ENCODE measurements at regions not wholly inside any gene's neighbourhood (a gene's known extent, or its start where the extent isn't known, plus 50 kb on each side); places are given as distances from the start of the nearest gene placed in this dataset.

DNA sequence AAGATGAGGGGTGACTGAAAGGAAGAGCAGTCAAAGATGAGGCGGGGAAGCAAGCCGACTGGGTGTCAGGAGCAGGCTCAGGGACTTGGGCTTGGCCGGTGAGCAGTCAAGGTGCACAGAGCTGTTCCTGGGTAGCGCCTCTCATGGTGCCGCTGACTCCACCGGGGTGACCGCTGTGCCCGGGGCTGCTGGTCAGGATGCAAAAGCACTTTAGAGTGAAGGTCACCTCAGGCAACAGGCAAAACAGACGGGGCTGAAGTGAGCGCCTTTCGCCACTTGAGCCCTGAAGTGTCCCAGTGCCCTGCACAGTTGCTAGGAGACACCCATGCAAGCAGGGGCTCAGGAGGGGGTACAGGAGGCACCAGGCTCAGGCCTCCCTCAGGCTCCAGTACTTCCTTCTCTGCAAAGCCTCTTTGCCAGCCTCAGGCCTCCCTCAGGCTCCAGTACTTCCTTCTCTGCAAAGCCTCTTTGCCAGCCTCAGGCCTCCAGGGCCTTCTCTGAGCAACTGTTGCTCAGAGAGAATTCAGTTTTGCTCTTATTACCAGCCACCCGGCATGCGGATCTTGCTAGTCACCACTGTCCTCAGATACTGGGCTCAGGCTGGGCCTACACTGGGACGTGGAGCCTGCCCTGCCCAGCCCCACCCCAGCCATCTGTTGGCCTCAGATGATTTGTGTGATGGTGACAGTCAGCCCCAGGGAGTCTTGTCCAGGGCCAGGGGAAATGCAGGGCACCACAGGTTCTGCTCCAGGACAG is 99.7 kb upstream of the IRF2BP2 start:
- no peak for DNase-seq (ENCODE audit: low read depth in 1 of 2, low spot score in 1 of 2)

DNA sequence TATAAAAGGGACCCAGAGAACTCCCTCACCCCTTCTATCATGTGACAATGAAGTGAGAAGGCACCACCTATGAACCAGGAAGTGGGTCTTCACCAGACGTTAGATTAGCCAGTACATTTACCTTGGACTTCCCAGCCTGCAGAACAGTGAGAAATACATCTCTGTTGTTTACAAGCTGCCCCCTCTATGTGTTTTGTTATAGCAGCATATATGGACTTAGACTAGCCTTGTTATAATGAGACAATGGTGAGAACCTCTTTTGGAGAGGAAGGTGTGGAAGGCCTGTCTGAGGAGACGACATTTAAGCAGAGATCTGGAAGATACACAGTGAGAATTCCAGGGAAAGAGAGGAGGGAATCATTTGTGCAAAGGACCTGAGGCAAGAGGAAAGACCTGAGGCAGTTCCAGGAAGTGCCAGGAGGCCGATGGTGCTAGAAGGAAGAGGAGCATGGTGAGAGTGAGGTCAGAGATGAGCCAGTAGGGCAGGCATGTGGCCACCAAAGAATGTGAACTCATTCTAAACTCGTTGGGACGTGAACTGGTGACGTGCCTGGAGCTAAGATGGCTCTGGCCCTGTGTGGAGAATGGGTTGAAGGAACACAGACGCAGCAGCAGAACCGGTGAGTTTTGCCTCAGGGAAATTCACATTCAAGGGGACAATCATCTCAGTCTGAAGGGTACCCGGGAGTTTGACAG is 98.9 kb upstream of the IRF2BP2 start:
- no peak for DNase-seq (ENCODE audit: low read depth in 1 of 2, low spot score in 1 of 2)

DNA sequence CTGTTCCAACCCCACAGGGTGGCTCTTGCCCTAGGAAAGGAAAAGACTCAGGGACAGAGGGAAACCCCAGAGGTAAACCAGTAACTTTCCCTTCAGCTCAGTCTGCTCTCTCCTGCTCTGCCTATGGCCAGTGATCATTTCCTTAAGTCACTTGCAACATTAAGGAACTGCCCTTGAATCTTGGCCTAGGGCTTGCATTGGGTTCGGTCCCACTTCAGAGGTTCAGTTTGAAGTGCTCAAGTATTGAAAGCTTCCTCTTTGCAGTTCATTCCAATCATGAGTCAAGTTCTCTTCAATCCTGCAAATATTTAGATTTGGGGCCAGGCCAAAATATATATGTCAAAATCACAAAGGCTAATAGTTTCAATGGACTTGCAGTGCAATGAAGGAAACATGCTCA is 97.7 kb upstream of the IRF2BP2 start:
- no peak for DNase-seq (ENCODE audit: low read depth in 1 of 2, low spot score in 1 of 2)

DNA sequence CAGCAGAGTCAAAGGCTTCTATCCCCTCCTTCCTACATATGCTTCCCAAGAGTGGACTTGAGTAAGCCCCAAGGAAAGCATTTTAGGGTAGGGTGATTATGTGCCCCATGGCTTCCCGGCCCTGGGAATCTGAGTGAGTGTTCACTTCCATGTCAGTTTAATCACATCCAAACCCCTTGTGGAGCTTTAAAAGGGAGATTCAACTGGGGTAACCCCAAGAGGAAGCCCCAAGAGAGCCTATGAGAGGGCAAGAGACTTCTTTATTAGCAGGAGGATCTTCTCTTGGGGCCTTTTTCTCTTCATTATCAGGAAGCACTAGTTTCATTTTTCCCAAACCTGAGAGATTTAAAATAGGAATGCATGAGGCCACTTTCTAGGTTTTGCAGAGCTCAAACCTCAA is 97.0 kb upstream of the IRF2BP2 start:
- no peak for DNase-seq (ENCODE audit: low read depth in 1 of 2, low spot score in 1 of 2)

DNA sequence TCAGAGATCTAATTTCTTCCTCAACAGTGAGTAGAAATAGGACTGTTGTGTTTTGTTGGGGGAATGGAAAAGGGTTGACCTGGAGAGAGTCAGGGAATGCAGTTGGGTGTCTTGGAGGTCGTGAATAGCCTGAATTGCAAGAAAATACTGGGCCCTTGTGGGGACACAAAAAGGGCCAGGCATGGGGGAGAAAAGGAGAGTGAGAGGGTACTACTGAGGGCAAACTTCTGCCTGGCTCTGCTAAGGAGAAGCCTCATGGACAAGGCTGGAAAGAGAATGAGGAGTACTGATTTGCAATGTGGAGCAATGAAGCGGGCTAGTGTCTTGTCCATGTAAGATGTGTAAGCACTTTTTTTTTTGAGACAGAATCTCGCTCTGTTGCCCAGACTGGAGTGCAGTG is 96.2 kb upstream of the IRF2BP2 start:
- no peak for DNase-seq (ENCODE audit: low read depth in 1 of 2, low spot score in 1 of 2)

DNA sequence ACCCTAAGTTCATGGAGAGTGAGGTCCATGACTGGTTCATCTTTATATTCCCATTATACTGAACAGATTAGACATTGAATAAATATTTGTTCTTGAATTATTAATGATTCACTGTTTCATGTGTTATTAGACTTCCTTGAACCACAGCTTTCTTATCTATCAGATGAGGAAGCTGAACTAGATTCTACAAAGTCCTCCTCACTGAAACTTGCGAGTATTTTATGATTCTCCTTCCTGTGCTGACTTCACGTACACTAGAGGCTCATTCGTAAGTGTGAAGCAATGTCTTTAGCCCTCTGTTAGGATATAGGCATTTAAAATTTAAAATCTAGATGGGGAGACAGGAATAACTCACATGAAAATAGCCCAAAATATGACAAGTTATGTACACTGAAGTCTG is 95.6 kb upstream of the IRF2BP2 start:
- no peak for DNase-seq (ENCODE audit: low read depth in 1 of 2, low spot score in 1 of 2)

DNA sequence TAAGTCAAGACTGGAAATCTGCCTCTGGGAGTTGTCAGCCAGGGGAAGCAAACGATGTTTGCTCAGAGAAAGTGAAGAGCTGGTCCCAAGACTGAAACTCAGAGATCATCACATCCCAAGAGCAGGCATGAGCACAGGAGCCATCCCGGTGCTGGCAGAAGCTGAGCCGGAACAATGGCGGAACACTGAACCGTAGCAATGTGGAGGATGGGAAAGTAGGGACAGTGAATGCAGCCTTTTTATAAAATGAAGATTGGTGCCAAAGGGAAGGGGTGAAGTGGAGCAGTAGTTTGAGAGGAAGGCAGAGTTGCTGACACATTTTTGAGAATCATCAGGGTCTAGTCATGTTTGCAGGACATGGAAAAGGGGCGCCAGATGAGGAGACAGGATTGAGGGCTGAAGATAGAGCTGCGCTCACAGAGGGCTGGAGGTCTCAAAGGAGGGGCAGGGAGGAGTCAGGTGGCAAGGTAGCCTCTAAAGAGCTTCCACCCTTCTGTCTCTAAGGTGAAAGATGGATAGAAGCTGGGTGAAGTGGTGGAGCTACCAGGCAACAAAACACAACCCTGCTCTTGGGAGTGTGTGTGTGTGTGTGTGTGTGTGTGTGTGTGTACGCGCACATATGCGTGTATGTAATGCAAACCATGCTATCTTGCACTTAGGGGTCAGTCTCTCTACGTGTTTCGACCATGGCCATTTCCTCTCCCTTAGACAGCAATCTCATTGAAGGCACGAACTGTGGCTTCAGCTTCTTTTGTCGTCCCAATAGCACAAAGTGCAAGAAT is 94.3 kb upstream of the IRF2BP2 start:
- DNase-seq (ENCODE audit: low read depth in 1 of 2, low spot score in 1 of 2) = no peak

DNA sequence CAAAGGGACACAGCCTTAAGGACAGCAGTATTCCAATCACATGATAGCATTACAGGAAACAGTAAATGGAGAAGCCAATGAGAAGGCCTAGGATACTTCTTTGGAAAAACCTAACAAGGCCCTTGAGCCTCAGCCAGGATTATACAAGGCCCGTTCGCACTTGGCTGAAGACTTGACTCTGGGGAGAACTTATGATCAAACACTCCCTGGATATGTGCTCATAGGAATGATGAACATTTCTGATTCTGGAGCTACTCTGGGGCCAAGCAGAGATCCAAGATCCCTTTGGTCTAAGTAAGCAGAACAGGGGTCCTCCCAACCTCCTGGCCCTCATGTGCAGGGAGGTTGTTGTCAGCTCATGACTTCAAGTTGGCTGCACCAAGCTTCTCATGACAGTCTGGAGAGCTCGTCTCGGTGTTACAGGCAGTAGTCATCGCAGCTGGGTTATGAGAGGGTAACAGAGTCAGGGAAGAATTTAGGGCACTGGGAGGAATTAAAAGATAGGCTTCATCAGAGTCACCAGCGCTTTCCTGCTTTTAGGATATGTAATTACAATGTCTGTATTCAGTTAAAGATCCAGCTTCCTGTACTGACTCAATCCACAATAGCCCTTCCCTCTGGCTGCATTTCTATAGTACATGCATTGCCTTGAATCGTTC is 92.5 kb upstream of the IRF2BP2 start:
- no peak for DNase-seq (ENCODE audit: low read depth in 1 of 2, low spot score in 1 of 2)

DNA sequence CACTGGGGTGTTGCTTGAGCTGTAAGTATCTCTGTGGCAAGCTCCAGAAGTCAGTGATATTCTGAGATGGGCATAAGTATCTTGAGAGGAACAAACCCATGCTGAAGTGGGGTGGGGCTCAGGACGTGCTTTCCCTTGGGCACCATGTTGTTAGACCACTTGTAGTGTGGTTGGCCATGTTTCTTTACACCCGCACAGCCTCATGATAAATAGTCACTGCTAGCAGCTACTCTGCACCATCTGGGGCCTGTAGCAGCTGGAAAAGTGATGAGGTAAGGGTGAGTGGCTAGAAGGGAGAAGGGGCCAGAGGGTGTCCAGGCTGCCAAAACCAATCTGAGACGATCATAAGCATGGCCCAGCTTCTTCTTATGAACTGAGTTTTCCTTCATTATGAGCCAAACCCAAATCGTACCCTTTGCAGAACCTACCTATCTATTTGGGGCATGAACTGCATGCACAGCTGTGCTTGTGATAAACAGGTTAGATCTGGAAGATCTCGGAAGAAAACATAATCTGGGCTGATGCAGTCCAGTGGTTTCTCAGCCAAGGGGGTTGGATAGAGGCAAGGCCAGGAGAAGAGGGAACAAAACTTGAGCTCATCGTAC is 91.9 kb upstream of the IRF2BP2 start:
- DNase-seq (ENCODE audit: low read depth in 1 of 2, low spot score in 1 of 2) = no peak

DNA sequence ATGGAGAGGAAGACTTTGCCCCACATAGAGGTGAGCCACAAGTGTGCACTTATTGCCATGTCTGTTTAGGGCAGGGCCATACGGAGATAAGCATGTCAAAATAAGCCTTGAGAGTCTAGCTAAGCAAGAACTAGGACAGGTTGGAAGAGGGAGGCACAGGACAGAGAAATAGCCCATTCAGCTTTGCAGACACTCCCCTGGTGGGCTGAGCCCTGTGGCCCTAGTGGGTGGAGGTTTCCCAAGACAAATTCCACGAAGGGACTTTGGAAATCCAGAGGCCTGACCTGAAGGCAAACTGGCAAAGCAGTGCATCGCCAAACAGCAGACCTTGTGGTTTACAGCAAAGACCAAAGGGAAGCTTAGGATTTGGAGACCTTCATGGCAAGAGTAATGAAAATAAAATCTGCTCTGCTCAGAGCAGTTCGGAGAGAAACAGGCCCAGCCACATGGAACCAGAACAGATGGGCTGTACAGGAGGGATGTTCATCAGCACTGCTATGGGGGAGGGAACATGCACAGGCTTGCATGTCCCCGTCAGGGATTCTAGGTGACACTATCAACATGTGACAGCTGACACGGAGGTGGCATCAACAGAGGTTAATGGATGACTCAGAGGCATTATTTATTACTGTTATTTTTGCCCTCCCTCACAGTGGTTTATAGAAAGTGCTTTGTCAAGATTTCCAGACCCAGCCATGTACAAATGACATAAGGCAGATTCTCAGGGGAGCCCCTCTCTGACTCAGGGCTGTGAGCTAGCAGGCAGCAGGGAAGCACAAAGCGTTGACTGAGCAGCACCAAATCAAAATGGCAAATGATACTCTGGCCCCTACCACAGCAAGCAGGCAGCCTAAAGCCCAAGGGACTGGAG is 90.1 kb upstream of the IRF2BP2 start:
- no peak for DNase-seq (ENCODE audit: low read depth in 1 of 2, low spot score in 1 of 2)

DNA sequence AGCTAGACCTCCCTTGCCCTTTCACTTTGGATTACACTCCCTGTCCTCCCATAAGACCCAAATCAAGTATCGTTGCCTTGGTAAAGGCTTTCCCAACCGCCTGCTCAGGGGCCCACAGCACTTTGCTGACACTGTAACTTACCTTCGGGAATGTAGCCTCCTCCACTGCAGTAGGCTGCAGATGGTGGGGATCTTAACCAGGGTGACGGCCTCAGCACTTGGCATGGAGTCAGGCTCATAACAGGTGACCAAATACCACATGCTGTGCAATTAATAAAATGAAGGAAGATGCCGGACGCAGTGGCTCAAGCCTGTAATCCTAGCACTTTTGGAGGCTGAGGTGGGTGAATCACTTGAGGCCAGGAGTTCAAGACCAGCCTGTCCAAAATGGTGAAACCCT is 88.7 kb upstream of the IRF2BP2 start:
- no peak for DNase-seq (ENCODE audit: low read depth in 1 of 2, low spot score in 1 of 2)

DNA sequence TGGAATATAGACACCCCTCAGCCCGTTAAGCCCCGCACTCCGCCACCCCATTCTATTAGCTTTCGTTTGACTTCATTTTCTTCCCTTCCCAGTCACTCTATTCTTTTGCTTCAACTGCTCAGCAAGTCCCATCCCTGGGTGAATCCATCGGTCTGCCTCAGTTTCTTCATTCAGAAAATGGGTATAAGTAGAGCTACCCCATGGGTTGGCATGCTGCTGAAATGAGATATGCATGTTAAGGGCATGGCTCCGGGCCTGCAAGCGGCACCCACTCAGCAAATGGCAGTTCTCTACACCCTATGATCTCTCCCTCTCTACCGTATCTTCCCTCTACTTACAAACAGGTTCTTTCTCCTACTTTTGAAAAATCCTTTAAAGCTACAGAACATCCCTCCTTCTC is 87.8 kb upstream of the IRF2BP2 start:
- DNase-seq (ENCODE audit: low read depth in 1 of 2, low spot score in 1 of 2) = no peak

DNA sequence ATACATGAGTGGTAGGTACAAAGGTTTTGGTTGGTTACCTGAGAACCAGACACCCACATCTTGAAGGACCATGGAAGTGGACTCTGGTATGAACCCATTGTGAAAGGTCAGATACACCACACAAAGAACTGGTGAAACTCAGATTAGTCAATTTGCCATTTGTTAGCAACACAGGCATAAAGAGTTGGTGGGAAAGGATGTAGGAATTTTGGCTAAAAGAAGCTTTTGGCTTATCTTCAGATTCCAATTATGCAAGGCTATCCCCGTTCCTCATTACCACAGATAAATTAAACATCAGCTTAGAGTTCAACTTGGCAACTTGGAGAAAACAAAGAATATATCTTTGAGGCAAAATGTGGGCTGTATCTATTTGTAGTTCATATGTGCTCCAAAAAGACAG is 87.0 kb upstream of the IRF2BP2 start:
- DNase-seq (ENCODE audit: low read depth in 1 of 2, low spot score in 1 of 2) = no peak

DNA sequence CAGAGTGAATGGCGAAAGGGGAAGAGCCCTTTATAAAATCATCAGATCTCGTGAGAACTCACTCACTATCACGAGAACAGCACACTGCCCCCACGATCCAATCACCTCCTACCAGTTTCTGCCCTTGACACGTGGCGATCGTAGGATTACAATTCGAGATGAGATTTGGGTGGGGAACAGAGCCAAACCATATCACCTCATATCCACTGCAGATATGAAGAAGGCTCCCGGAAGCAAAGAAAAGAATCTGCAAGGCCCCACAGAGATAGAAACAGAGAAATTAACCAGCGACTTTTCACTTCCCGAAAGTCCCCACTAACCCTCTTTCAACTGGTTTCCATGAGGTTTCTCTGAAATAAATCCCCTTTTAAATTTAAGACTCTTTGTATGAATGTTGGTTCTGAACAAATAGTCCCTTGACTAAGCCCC is 86.2 kb upstream of the IRF2BP2 start:
- DNase-seq (ENCODE audit: low read depth in 1 of 2, low spot score in 1 of 2) = no peak

DNA sequence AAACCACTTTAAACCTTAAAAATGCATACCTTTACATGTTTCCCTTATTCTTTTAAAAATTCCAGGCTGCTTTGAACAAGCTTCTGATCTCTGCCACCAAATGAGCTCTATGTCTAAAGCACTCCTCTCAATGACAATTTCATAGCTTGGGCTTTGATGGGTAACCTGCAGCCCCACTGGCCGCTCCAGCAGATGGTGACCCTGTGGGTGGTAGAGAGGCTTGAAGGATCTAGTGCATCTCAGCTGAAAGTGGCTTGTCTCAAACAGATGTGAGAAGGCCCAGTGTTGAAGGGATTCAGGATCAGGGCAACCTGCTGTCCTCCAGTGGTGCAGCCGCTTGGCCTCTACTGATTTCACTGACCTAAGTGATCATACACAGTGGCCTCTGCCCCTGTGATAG is 84.7 kb upstream of the IRF2BP2 start:
- DNase-seq (ENCODE audit: low read depth in 1 of 2, low spot score in 1 of 2) = no peak

DNA sequence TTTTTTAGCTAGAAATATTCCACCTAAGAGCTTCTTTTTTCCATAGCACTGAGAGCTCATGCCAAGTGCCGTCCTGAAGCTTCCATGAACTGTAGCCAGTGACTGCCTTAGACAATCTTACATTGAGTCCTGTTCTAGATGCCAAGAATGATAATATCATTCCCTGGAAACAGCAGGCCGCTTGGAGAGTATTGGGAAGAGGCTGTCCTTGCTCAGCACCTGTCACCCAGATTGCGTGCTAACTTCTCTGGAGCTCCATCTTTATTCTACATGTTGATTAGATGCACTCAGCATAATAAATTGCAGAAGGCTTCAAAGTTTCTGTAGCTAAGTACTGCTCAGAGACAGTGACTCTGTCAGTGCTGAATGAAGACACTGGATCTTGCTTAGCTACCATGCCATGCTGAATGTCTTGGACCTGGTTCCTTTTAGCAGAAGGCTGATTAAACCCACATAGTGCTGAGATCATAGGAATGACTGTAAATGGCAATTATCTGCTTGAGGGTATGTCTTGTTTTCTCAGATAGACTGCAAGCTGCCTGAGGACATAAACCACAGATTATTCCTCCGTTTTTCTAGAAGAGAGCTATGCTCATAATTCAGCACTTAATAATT is 83.1 kb upstream of the IRF2BP2 start:
- no peak for DNase-seq (ENCODE audit: low read depth in 1 of 2, low spot score in 1 of 2)

DNA sequence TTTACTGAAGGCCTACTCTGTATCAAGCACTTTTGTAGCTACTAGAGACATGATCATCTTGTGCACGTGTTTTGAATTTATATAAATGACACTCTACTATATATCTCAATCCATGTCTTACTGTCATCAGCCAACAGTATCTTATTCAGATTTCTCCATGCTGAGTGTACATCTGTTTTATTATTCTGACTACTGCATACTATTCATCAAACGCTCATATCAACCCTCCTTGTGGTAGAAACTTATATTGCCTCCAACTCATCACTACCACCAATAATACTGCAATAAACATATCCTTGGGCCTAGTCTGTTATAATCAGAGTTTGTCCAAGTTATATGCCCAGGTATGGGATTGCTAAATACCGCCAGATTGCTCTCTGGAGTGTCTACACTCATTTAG is 81.6 kb upstream of the IRF2BP2 start:
- no peak for DNase-seq (ENCODE audit: low read depth in 1 of 2, low spot score in 1 of 2)

DNA sequence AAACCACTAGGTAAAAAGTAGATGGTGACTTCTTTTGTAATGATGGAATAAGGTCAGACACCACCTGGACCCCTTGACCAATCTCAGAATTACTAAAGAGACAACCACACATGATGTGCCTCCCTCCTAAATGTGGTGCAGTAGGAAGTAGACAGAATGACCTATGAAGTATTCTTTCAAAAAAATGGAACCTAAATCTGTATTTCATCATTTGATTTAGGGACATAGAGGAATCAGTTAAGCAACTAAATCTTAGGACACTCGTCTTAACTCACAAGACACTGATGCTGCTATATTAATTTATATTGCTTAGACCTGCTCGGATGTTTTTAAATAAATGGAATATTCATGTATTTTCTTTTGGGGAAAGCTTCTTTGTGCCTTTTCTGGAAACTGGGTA is 80.9 kb upstream of the IRF2BP2 start:
- no peak for DNase-seq (ENCODE audit: low read depth in 1 of 2, low spot score in 1 of 2)

DNA sequence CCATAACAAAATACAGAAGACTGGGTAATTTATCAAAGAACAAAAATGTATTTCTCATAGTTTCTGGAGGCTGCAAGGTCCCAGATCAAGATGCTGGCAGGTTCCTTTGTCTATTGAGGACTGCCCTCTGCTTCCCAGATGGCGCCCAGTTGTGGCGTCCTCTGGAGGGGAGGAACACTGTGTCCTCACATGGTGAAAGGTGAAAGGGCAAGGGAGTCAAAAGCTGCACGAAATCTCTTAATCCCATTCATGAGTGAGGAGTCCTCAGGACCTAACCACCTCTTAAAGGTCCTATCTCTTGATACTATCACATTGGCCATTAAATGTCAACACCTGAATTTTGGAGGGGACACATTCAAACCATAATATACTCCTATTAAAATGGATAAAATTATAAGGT is 79.3 kb upstream of the IRF2BP2 start:
- no peak for DNase-seq (ENCODE audit: low read depth in 1 of 2, low spot score in 1 of 2)

DNA sequence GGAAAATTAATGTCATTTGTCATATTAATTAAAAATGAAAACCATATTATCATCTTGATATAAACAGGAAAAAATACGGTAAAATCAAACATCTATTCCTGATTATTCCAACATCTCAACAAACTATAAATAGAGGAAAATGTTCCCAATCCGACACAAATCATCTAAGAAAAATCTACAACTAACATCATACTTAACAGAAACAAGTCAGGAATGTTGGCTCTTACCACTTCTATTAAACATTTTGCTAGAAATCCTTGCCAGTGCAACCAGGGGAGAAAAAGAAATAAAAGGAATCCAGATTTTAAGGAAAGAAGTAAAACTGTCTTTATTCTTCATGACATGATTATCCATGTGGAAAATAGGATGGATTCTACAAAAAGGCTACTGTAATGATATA is 77.0 kb upstream of the IRF2BP2 start:
- DNase-seq (ENCODE audit: low read depth in 1 of 2, low spot score in 1 of 2) = no peak
